Glutamatergic neuron (in vitro differentiated cells): ENCODE measurements at regions not wholly inside any gene's neighbourhood (a gene's known extent, or its start where the extent isn't known, plus 50 kb on each side); places are given as distances from the start of the nearest gene placed in this dataset.

Experiments
- DNase-seq: peaks from one replicate; pipeline ENCODE4 v3.0.0; 2022
- H3K27ac Mint-ChIP-seq: one replicate; pipeline ENCODE4 v1.8.0; 2020; ENCODE audit warnings: mild to moderate bottlenecking, mixed read lengths, inconsistent platforms; ENCODE audit not compliant: unreplicated experiment
- H3K27me3 Mint-ChIP-seq: one replicate; pipeline ENCODE4 v1.8.0; 2020; ENCODE audit warnings: mild to moderate bottlenecking, moderate library complexity, mixed read lengths, inconsistent platforms; ENCODE audit not compliant: unreplicated experiment
- H3K36me3 Mint-ChIP-seq: one replicate; pipeline ENCODE4 v1.8.0; 2020; ENCODE audit warnings: mild to moderate bottlenecking, mixed read lengths, inconsistent platforms; ENCODE audit not compliant: unreplicated experiment
- H3K4me1 Mint-ChIP-seq: one replicate; pipeline ENCODE4 v1.8.0; 2020; ENCODE audit warnings: mild to moderate bottlenecking, low read depth, mixed read lengths, inconsistent platforms; ENCODE audit not compliant: unreplicated experiment
- H3K4me3 Mint-ChIP-seq: one replicate; pipeline ENCODE4 v1.8.0; 2020; ENCODE audit warnings: mild to moderate bottlenecking, mixed read lengths, inconsistent platforms; ENCODE audit not compliant: unreplicated experiment
- H3K9me3 Mint-ChIP-seq: one replicate; pipeline ENCODE4 v1.8.0; 2020; ENCODE audit warnings: mild to moderate bottlenecking, moderate library complexity, mixed read lengths, inconsistent platforms; ENCODE audit not compliant: unreplicated experiment
- TF ChIP-seq, protein P1 (sequence below): fragments of 200-600 bp; sonication (generic); IDR thresholded peaks from one replicate; pipeline ENCODE4 v1.5.0; 2021; ENCODE audit not compliant: partially characterized antibody, unreplicated experiment

- Mint-ChIP-seq H3K27ac (no peak overlapping the region), H3K36me3 (no peaks in the 10 kb centered on the region), H3K27me3 (no peaks in the 10 kb centered on the region), H3K4me3 (no peak overlapping the region), H3K4me1 (no peaks in the 10 kb centered on the region), H3K9me3 (no peaks in the 10 kb centered on the region)
- TF ChIP-seq, protein P1, sequence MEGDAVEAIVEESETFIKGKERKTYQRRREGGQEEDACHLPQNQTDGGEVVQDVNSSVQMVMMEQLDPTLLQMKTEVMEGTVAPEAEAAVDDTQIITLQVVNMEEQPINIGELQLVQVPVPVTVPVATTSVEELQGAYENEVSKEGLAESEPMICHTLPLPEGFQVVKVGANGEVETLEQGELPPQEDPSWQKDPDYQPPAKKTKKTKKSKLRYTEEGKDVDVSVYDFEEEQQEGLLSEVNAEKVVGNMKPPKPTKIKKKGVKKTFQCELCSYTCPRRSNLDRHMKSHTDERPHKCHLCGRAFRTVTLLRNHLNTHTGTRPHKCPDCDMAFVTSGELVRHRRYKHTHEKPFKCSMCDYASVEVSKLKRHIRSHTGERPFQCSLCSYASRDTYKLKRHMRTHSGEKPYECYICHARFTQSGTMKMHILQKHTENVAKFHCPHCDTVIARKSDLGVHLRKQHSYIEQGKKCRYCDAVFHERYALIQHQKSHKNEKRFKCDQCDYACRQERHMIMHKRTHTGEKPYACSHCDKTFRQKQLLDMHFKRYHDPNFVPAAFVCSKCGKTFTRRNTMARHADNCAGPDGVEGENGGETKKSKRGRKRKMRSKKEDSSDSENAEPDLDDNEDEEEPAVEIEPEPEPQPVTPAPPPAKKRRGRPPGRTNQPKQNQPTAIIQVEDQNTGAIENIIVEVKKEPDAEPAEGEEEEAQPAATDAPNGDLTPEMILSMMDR = no peak
- DNase-seq = no peak
Observed at GRCh38 chr2:193539188-193539587, 1344.5 kb upstream of the TMEFF2 start.

DNA sequence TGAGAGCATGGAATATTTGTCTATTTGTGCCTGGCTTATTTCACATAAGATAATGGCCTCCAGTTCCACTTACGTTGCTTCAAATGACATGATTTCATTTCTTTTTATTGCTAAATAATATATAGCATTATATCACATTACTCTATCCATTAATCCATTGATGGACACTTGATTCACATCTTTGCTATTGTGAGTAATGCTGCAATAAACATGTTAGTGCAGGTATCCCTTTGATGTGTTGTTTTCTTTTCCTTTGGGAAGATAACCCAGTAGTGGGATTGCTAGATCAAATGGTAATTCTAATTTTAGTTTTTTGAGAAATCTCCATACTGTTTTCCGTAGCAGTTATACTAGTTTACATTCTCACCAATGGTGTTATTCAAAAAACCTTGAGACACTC is 1343.3 kb upstream of the TMEFF2 start:
- Mint-ChIP-seq H3K27me3 (no peaks in the 10 kb centered on the region), H3K4me3 (no peak overlapping the region), H3K4me1 (no peaks in the 10 kb centered on the region), H3K27ac (no peak overlapping the region), H3K36me3 (no peaks in the 10 kb centered on the region), H3K9me3 (peaks cover 1% of the 10 kb centered on the region)
- TF ChIP-seq, protein P1 = no peak
- no peak for DNase-seq

GRCh38 chr2:193537531-193537930 is 1342.8 kb upstream of the TMEFF2 start:
- no peak for DNase-seq
- Mint-ChIP-seq H3K27me3 (no peaks in the 10 kb centered on the region), H3K36me3 (no peaks in the 10 kb centered on the region), H3K4me3 (no peak overlapping the region), H3K9me3 (peaks cover 1% of the 10 kb centered on the region), H3K4me1 (no peaks in the 10 kb centered on the region), H3K27ac (no peak overlapping the region)
- TF ChIP-seq, protein P1 = no peak

GRCh38 chr2:193528458-193528857 is 1333.7 kb upstream of the TMEFF2 start:
- Mint-ChIP-seq H3K36me3 (no peaks in the 10 kb centered on the region), H3K27ac (no peak overlapping the region), H3K9me3 (peaks cover 2% of the 10 kb centered on the region), H3K4me3 (no peak overlapping the region), H3K4me1 (no peaks in the 10 kb centered on the region), H3K27me3 (no peaks in the 10 kb centered on the region)
- no peak for DNase-seq
- TF ChIP-seq, protein P1 = no peak

DNA sequence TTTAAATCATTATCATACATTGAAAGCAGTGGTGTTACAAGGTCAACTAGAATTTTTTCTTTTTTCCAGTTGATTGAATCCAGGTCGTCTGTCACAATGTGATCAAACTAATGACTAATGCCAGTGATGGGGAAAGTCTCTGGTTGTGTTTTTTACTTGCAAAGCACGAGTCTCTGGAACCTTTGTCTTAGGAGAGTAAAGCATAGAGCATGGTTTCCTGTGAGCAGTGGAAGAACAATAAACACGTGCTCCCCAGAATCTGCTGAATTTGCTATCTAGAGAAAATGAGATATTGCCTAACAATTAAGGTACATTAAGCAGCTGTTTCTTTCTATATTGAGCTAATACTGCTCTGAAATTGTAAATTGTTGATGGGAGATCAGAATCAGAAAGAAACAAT is 1332.4 kb upstream of the TMEFF2 start:
- H3K4me3 Mint-ChIP-seq = no peak overlapping the region
- H3K27me3 Mint-ChIP-seq = no peaks in the 10 kb centered on the region
- H3K4me1 Mint-ChIP-seq = no peaks in the 10 kb centered on the region
- no peaks in the 10 kb centered on the region for H3K36me3 Mint-ChIP-seq
- no peaks in the 10 kb centered on the region for H3K9me3 Mint-ChIP-seq
- no peak for DNase-seq
- H3K27ac Mint-ChIP-seq = no peak overlapping the region
- TF ChIP-seq, protein P1 = no peak
